GM21423 (cell line): ENCODE measurements at regions not wholly inside any gene's neighbourhood (a gene's known extent, or its start where the extent isn't known, plus 50 kb on each side); places are given as distances from the start of the nearest gene placed in this dataset.
"Not testable (repeated sequence)": the region's sequence is repeated elsewhere in the genome, so short reads cannot be mapped to it uniquely, and the experiment has no call there.

Source experiments
- ATAC-seq: cut with Tn5 transposase; IDR thresholded peaks from one replicate; pipeline ENCODE4 v1.9.1; 2021; ENCODE audit warnings: mild to moderate bottlenecking, moderate library complexity; ENCODE audit not compliant: unreplicated experiment

GRCh38 chr5:72760259-72760658, 56.2 kb upstream of the TNPO1 start:
- ATAC-seq, result no peak

- ATAC-seq, result no peak
Observed at GRCh38 chr5:72752909-72753308, 63.6 kb upstream of the TNPO1 start.

- ATAC-seq, result no peak
Observed at GRCh38 chr5:72749362-72749997, 67.0 kb upstream of the TNPO1 start.

GRCh38 chr5:72747826-72748225, 68.6 kb upstream of the TNPO1 start:
- ATAC-seq, result no peak

- no peak for ATAC-seq
Observed at GRCh38 chr5:72746736-72747135, 69.7 kb upstream of the TNPO1 start.

- ATAC-seq, result no peak
Observed at GRCh38 chr5:72744136-72744535, 72.3 kb upstream of the TNPO1 start.

- no peak for ATAC-seq
Observed at GRCh38 chr5:72741805-72742204, 74.7 kb upstream of the TNPO1 start.

- ATAC-seq, result no peak
Observed at GRCh38 chr5:72733810-72734209, 82.7 kb upstream of the TNPO1 start.

GRCh38 chr5:72723581-72723980, 92.9 kb upstream of the TNPO1 start:
- ATAC-seq, result no peak

GRCh38 chr5:72722792-72723452, 93.5 kb upstream of the TNPO1 start:
- no peak for ATAC-seq

- no peak for ATAC-seq
Observed at GRCh38 chr5:72721844-72722243, 94.6 kb upstream of the TNPO1 start.

GRCh38 chr5:72720205-72720604, 96.3 kb upstream of the TNPO1 start:
- ATAC-seq, result no peak

- no peak for ATAC-seq
Observed at GRCh38 chr5:72711351-72711750, 105.1 kb upstream of the TNPO1 start.

- no peak for ATAC-seq
Observed at GRCh38 chr5:72709341-72709740, 107.1 kb upstream of the TNPO1 start.

- ATAC-seq, result no peak
Observed at GRCh38 chr5:72705178-72705577, 111.3 kb upstream of the TNPO1 start.

GRCh38 chr5:72703876-72704275, 112.6 kb upstream of the TNPO1 start:
- ATAC-seq, result no peak

- no peak for ATAC-seq
Observed at GRCh38 chr5:72702881-72703434, 113.5 kb upstream of the TNPO1 start.

GRCh38 chr5:72702105-72702504, 114.4 kb upstream of the TNPO1 start:
- not testable (repeated sequence) for ATAC-seq

- no peak for ATAC-seq
Observed at GRCh38 chr5:72698481-72698880, 118.0 kb upstream of the TNPO1 start.

- no peak for ATAC-seq
Observed at GRCh38 chr5:72697622-72698021, 118.8 kb upstream of the TNPO1 start.

- no peak for ATAC-seq
Observed at GRCh38 chr5:72695659-72696058, 120.8 kb upstream of the TNPO1 start.

GRCh38 chr5:72694856-72695255, 121.6 kb upstream of the TNPO1 start:
- ATAC-seq, result no peak
